ENCODE measurements at regions not wholly inside any gene's neighbourhood (a gene's known extent, or its start where the extent isn't known, plus 50 kb on each side); places are given as distances from the start of the nearest gene placed in this dataset.

DNA sequence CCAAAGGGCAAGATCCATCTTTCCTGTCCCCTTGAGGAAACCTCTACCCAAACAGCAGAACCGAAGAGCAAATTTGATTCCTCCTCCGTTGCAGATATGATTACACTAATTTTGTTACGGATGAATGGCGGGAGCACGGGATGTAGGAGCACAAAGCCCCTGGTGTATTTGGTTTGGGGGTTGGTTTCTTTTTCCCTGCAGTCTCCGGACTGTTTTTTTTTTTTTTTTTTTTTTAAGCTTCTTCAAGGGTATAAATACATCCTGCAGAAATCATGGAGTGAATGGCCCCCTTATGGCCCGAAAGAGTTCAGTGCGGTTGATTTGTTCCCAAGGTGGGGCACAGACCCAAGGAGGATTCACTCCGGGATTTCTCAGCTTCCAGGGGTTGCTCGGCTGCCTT, 135.3 kb upstream of the SH3BP4 start:
- Mint-ChIP-seq H3K4me1 (peaks cover 31% of the 10 kb centered on the region), H3K36me3 (ENCODE audit: low read depth) (no peaks in the 10 kb centered on the region), H3K9me3 (no peaks in the 10 kb centered on the region), H3K27me3 (ENCODE audit: low read depth) (no peaks in the 10 kb centered on the region), H3K4me3 (peak overlapping the region; percentile 0), H3K27ac (ENCODE audit: unreplicated experiment) (peak overlapping the region; percentile 38)
- no peak for DNase-seq (ENCODE audit: low read depth, low spot score)
- TF ChIP-seq CTCF (conservative IDR thresholded peaks at IDR 0.05), result no peak

DNA sequence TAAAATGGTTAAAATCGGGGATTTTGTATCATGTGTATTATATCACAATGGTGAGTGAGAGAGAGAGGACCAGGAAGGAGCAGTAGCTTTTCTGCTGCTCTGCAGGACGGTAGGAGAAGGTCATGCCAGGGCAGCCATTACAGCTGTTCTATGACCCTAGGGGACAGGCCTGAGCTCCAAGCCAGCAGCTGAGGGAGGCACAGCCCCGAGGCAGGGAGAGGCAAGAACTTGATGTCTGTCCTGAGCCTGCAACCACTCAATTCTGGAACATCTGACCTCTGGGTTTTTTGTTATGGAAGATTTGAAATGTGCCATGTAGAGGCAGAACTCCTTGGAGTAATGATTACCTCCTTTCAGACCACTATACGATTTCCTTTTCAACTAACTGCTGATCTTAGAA, 135.8 kb upstream of the SH3BP4 start:
- DNase-seq (ENCODE audit: low read depth, low spot score), result no peak
- Mint-ChIP-seq H3K27ac (ENCODE audit: unreplicated experiment) (peak overlapping the region; percentile 38), H3K4me1 (peaks cover 31% of the 10 kb centered on the region)

GRCh38 chr2:234814374-234814773, 137.4 kb upstream of the SH3BP4 start:
- Mint-ChIP-seq H3K27ac (ENCODE audit: unreplicated experiment) (peak overlapping the region; percentile 39), H3K9me3 (no peaks in the 10 kb centered on the region), H3K4me1 (peaks cover 38% of the 10 kb centered on the region), H3K36me3 (ENCODE audit: low read depth) (no peaks in the 10 kb centered on the region), H3K4me3 (no peak overlapping the region), H3K27me3 (ENCODE audit: low read depth) (no peaks in the 10 kb centered on the region)
- no peak for DNase-seq (ENCODE audit: low read depth, low spot score)
- TF ChIP-seq CTCF (conservative IDR thresholded peaks at IDR 0.05), result no peak

More for the DNA sequence above, 135.8 kb upstream of the SH3BP4 start:
- Mint-ChIP-seq H3K36me3 (ENCODE audit: low read depth) (no peaks in the 10 kb centered on the region), H3K27me3 (ENCODE audit: low read depth) (no peaks in the 10 kb centered on the region), H3K9me3 (no peaks in the 10 kb centered on the region), H3K4me3 (peak overlapping the region; percentile 0)
- TF ChIP-seq CTCF (conservative IDR thresholded peaks at IDR 0.05), result no peak

- no peak for TF ChIP-seq CTCF (conservative IDR thresholded peaks at IDR 0.05)
- H3K27me3 Mint-ChIP-seq (ENCODE audit: low read depth), result no peaks in the 10 kb centered on the region
- no peaks in the 10 kb centered on the region for H3K36me3 Mint-ChIP-seq (ENCODE audit: low read depth)
- no peak for DNase-seq (ENCODE audit: low read depth, low spot score)
- H3K27ac Mint-ChIP-seq (ENCODE audit: unreplicated experiment), result no peak overlapping the region
- no peaks in the 10 kb centered on the region for H3K9me3 Mint-ChIP-seq
- no peak overlapping the region for H3K4me3 Mint-ChIP-seq
- H3K4me1 Mint-ChIP-seq, result peaks cover 38% of the 10 kb centered on the region
Observed at GRCh38 chr2:234812851-234813250, 139.0 kb upstream of the SH3BP4 start.

DNA sequence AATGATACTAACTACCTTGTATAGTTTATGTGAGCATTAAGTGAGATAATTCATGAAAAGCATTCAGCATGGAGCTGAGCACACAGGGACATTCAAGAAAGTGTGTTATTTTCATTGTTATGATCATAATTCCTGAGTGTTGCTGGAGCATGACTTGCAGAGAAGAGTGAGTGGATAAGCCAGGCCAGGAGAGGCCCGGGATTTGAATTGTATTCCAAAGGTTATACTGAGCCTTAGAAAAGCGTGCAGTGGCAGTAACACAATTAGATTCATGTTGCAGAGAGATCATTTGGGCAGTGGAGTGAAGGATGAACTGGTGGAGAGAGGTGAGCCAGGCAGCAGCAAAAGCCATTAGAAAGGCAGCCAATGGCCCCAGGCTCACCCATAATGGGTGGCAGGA, 142.9 kb upstream of the SH3BP4 start:
- no peak for DNase-seq (ENCODE audit: low read depth, low spot score)
- Mint-ChIP-seq H3K4me1 (peaks cover 9% of the 10 kb centered on the region), H3K9me3 (peaks cover 13% of the 10 kb centered on the region), H3K27ac (ENCODE audit: unreplicated experiment) (no peak overlapping the region), H3K4me3 (no peak overlapping the region), H3K27me3 (ENCODE audit: low read depth) (no peaks in the 10 kb centered on the region), H3K36me3 (ENCODE audit: low read depth) (peaks cover 4% of the 10 kb centered on the region)
- no peak for TF ChIP-seq CTCF (conservative IDR thresholded peaks at IDR 0.05)

GRCh38 chr2:234806818-234807217, 145.0 kb upstream of the SH3BP4 start:
- peaks cover 13% of the 10 kb centered on the region for H3K9me3 Mint-ChIP-seq
- peaks cover 4% of the 10 kb centered on the region for H3K36me3 Mint-ChIP-seq (ENCODE audit: low read depth)
- no peak overlapping the region for H3K4me3 Mint-ChIP-seq
- no peak for TF ChIP-seq CTCF (conservative IDR thresholded peaks at IDR 0.05)
- no peak for DNase-seq (ENCODE audit: low read depth, low spot score)
- H3K27ac Mint-ChIP-seq (ENCODE audit: unreplicated experiment), result no peak overlapping the region
- H3K27me3 Mint-ChIP-seq (ENCODE audit: low read depth), result no peaks in the 10 kb centered on the region
- peaks cover 8% of the 10 kb centered on the region for H3K4me1 Mint-ChIP-seq

All from neural crest cell (in vitro differentiated cells).